H9 (cell line): ENCODE measurements at regions not wholly inside any gene's neighbourhood (a gene's known extent, or its start where the extent isn't known, plus 50 kb on each side); places are given as distances from the start of the nearest gene placed in this dataset.

Source experiments
- DNase-seq: peaks from one replicate; pipeline ENCODE4 v3.0.0-alpha.2; 2017
- H2AFZ ChIP-seq: one replicate; pipeline ENCODE4 v1.6.1; 2013; ENCODE audit warnings: mild to moderate bottlenecking, low read length, control low read depth, moderate library complexity
- H2AK5ac ChIP-seq: 2 replicates; pipeline ENCODE4 v1.6.1; 2013; ENCODE audit warnings: low read length, control low read depth, mixed read lengths; ENCODE audit not compliant: insufficient read length
- H2BK120ac ChIP-seq: one replicate; pipeline ENCODE4 v1.6.1; 2013; ENCODE audit warnings: low read depth, mild to moderate bottlenecking, low read length, control low read depth, inconsistent platforms; ENCODE audit not compliant: poor library complexity, severe bottlenecking
- H2BK12ac ChIP-seq: 2 replicates; pipeline ENCODE4 v1.6.1; 2013; ENCODE audit warnings: low read length, control low read depth, mixed read lengths, low read depth; ENCODE audit not compliant: insufficient read length
- H2BK15ac ChIP-seq: 2 replicates; pipeline ENCODE4 v1.6.1; 2013; ENCODE audit warnings: low read depth, low read length, control low read depth
- H2BK20ac ChIP-seq: one replicate; pipeline ENCODE4 v1.6.1; 2013; ENCODE audit warnings: low read depth, mild to moderate bottlenecking, low read length, control low read depth, inconsistent platforms; ENCODE audit not compliant: poor library complexity, severe bottlenecking
- H2BK5ac ChIP-seq: 2 replicates; pipeline ENCODE4 v1.6.1; 2013; ENCODE audit warnings: low read length, control low read depth, mixed read lengths; ENCODE audit not compliant: insufficient read length
- H3K14ac ChIP-seq: 2 replicates; pipeline ENCODE4 v1.6.1; 2013; ENCODE audit warnings: low read length, control low read depth; ENCODE audit not compliant: insufficient read depth
- H3K18ac ChIP-seq: 2 replicates; pipeline ENCODE4 v1.6.1; 2013; ENCODE audit warnings: low read depth, mild to moderate bottlenecking, mixed read lengths, low read length, control low read depth; ENCODE audit not compliant: insufficient read length
- H3K23ac ChIP-seq: 2 replicates; pipeline ENCODE4 v1.6.1; 2013; ENCODE audit warnings: low read length, control low read depth, mixed read lengths, low read depth; ENCODE audit not compliant: insufficient read length
- H3K23me2 ChIP-seq: 2 replicates; pipeline ENCODE4 v1.6.1; 2013; ENCODE audit warnings: low read depth, mild to moderate bottlenecking, mixed read lengths, low read length, control low read depth; ENCODE audit not compliant: insufficient read length, poor library complexity, severe bottlenecking
- H3K27ac ChIP-seq: 2 replicates; pipeline ENCODE4 v1.5.1; 2013; ENCODE audit warnings: low read length, control low read depth, mixed read lengths, low read depth; ENCODE audit not compliant: insufficient read length
- H3K27me3 ChIP-seq: 2 replicates; pipeline ENCODE4 v1.6.1; 2013; ENCODE audit warnings: low read length, control low read depth, inconsistent platforms; ENCODE audit not compliant: insufficient read depth
- H3K4ac ChIP-seq: 2 replicates; pipeline ENCODE4 v1.6.1; 2013; ENCODE audit warnings: low read depth, mild to moderate bottlenecking, control low read depth, inconsistent platforms, low read length, moderate library complexity
- H3K4me1 ChIP-seq: 2 replicates; pipeline ENCODE4 v1.6.1; 2013; ENCODE audit warnings: low read length, control low read depth, inconsistent platforms; ENCODE audit not compliant: insufficient read depth
- H3K4me2 ChIP-seq: 2 replicates; pipeline ENCODE4 v1.6.1; 2013; ENCODE audit warnings: low read length, control low read depth, mixed read lengths; ENCODE audit not compliant: insufficient read length, insufficient read depth
- H3K56ac ChIP-seq: 2 replicates; pipeline ENCODE4 v1.6.1; 2013; ENCODE audit warnings: low read depth, mild to moderate bottlenecking, mixed read lengths, low read length, control low read depth; ENCODE audit not compliant: insufficient read length
- H3K79me1 ChIP-seq: 2 replicates; pipeline ENCODE4 v1.6.1; 2013; ENCODE audit warnings: low read depth, mild to moderate bottlenecking, moderate library complexity, low read length, control low read depth, inconsistent platforms; ENCODE audit not compliant: insufficient read depth, poor library complexity, severe bottlenecking
- H3K79me2 ChIP-seq: 2 replicates; pipeline ENCODE4 v1.6.1; 2013; ENCODE audit warnings: low read length, control low read depth, inconsistent platforms; ENCODE audit not compliant: insufficient read depth
- H3K9ac ChIP-seq: 2 replicates; pipeline ENCODE4 v1.6.1; 2013; ENCODE audit warnings: low read length, control low read depth, mixed read lengths; ENCODE audit not compliant: insufficient read length; ENCODE audit errors: extremely low read depth
- H3K9me3 ChIP-seq: one replicate; pipeline ENCODE4 v1.6.1; 2013; ENCODE audit warnings: low read depth, low read length, inconsistent platforms; ENCODE audit not compliant: control insufficient read depth
- H3T11ph ChIP-seq: one replicate; pipeline ENCODE4 v1.6.1; 2013; ENCODE audit warnings: mild to moderate bottlenecking, low read length, control low read depth, inconsistent platforms
- H4K20me1 ChIP-seq: one replicate; pipeline ENCODE4 v1.6.1; 2013; ENCODE audit not compliant: control insufficient read depth, insufficient read length, insufficient read depth
- H4K5ac ChIP-seq: 2 replicates; pipeline ENCODE4 v1.6.1; 2013; ENCODE audit warnings: low read depth, mild to moderate bottlenecking, mixed read lengths, low read length, control low read depth; ENCODE audit not compliant: insufficient read length
- H4K8ac ChIP-seq: replicated peaks from 2 replicates; pipeline ENCODE4 v1.6.1; 2013; ENCODE audit warnings: low read length, control low read depth, mixed read lengths, low read depth; ENCODE audit not compliant: insufficient read length
- H4K91ac ChIP-seq: 2 replicates; pipeline ENCODE4 v1.6.1; 2013; ENCODE audit warnings: low read depth, mild to moderate bottlenecking, moderate library complexity, mixed read lengths, low read length, control low read depth; ENCODE audit not compliant: insufficient read length
- H3K27ac Mint-ChIP-seq, 3 experiments: 2 replicates in 2 of 3; 3 replicates in 1 of 3; pipeline ENCODE4 v1.8.0; 2020 to 2021; ENCODE audit warnings: mixed read lengths in 3 of 3, mild to moderate bottlenecking in 1 of 3, moderate library complexity in 1 of 3
- H3K27me3 Mint-ChIP-seq: 2 replicates; pipeline ENCODE4 v1.8.0; 2021; ENCODE audit warnings: low read depth, mild to moderate bottlenecking, moderate library complexity, mixed read lengths
- H3K36me3 Mint-ChIP-seq, 3 experiments: 2 replicates in 2 of 3; 3 replicates in 1 of 3; pipeline ENCODE4 v1.8.0; 2020 to 2021; ENCODE audit warnings: low read depth in 3 of 3, mixed read lengths in 3 of 3; ENCODE audit not compliant: insufficient read depth in 1 of 3
- H3K4me1 Mint-ChIP-seq, 2 experiments: 2 replicates each; pipeline ENCODE4 v1.8.0; 2020; ENCODE audit warnings: mixed read lengths in 2 of 2
- H3K4me3 Mint-ChIP-seq, 2 experiments: 2 replicates in 1 of 2; 3 replicates in 1 of 2; pipeline ENCODE4 v1.8.0; 2020 to 2021; ENCODE audit warnings: mild to moderate bottlenecking in 2 of 2, mixed read lengths in 2 of 2, moderate library complexity in 1 of 2
- H3K9me3 Mint-ChIP-seq, 2 experiments: 2 replicates in 1 of 2; 3 replicates in 1 of 2; pipeline ENCODE4 v1.8.0; 2020; ENCODE audit warnings: mild to moderate bottlenecking in 2 of 2, mixed read lengths in 2 of 2, moderate library complexity in 1 of 2
- WGBS: extraction: QIAGEN DNeasy Blood & Tissue Kit; methylation state at CpG from one replicate; pipeline ENCODE4 v1.1.7; 2013; ENCODE audit warnings: missing lambda C conversion rate, low lambda C conversion rate, mixed read lengths; ENCODE audit not compliant: insufficient read length; ENCODE audit errors: extremely low coverage; 5-methylcytosine and 5-hydroxymethylcytosine counted together
- TF ChIP-seq, protein P1 (sequence below): fragments of 200-600 bp; sonication (generic); conservative IDR thresholded peaks from 3 replicates; pipeline ENCODE4 v1.8.0; 2021; ENCODE audit warnings: antibody characterized with exemption, mild to moderate bottlenecking

DNA sequence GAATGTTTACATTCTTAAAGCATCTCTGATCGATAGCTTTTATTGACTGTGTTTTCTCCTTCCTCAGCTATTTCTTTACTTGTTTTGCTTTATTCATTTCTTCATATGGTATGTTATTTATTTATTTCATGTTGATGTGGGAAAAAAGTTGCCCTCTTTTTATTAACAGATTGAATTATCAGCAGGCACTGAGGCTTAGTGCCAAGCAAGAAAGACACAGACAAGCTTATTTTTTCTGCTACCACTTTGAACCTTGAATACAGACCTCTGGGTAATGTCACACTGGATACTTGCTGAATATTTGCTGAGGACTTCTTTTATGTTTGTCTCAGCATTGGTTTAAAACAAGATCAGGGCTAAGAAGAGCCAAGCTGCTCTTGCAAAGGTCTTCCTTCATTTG is 162.0 kb upstream of the CNTN6 start:
- H2BK12ac ChIP-seq: no peak overlapping the region
- no peak overlapping the region for H3K18ac ChIP-seq
- H3K27me3 ChIP-seq: no peaks in the 10 kb centered on the region
- Mint-ChIP-seq H3K36me3 (no peaks in the 10 kb centered on the region), H3K9me3 (no peaks in the 10 kb centered on the region; a peak in 1 of 5 replicates), H3K4me1 (no peaks in the 10 kb centered on the region), H3K27me3 (no peaks in the 10 kb centered on the region), H3K27ac (no peak overlapping the region), H3K4me3 (no peak overlapping the region)
- H4K8ac ChIP-seq: no peak overlapping the region
- H3K23ac ChIP-seq: no peak overlapping the region
- H2BK15ac ChIP-seq: no peak overlapping the region
- no peak overlapping the region for H2AFZ ChIP-seq
- no peaks in the 10 kb centered on the region for H3K79me2 ChIP-seq
- no peaks in the 10 kb centered on the region for H3K4me1 ChIP-seq
- H4K20me1 ChIP-seq: no peaks in the 10 kb centered on the region
- H3K9me3 ChIP-seq: no peaks in the 10 kb centered on the region
- no peak overlapping the region for H3K56ac ChIP-seq
- no peak overlapping the region for H3T11ph ChIP-seq
- no peak overlapping the region for H3K4me2 ChIP-seq
- H3K23me2 ChIP-seq: no peaks in the 10 kb centered on the region
- no peak overlapping the region for H3K27ac ChIP-seq
- H2BK5ac ChIP-seq: no peak overlapping the region
- H2BK120ac ChIP-seq: no peak overlapping the region
- no peaks in the 10 kb centered on the region for H3K79me1 ChIP-seq
- no peak overlapping the region for H3K9ac ChIP-seq
- H4K91ac ChIP-seq: no peak overlapping the region
- H2BK20ac ChIP-seq: no peak overlapping the region
- no peak overlapping the region for H2AK5ac ChIP-seq
- TF ChIP-seq, protein P1, sequence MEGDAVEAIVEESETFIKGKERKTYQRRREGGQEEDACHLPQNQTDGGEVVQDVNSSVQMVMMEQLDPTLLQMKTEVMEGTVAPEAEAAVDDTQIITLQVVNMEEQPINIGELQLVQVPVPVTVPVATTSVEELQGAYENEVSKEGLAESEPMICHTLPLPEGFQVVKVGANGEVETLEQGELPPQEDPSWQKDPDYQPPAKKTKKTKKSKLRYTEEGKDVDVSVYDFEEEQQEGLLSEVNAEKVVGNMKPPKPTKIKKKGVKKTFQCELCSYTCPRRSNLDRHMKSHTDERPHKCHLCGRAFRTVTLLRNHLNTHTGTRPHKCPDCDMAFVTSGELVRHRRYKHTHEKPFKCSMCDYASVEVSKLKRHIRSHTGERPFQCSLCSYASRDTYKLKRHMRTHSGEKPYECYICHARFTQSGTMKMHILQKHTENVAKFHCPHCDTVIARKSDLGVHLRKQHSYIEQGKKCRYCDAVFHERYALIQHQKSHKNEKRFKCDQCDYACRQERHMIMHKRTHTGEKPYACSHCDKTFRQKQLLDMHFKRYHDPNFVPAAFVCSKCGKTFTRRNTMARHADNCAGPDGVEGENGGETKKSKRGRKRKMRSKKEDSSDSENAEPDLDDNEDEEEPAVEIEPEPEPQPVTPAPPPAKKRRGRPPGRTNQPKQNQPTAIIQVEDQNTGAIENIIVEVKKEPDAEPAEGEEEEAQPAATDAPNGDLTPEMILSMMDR: no peak
- H3K4ac ChIP-seq: no peak overlapping the region
- no peak overlapping the region for H3K14ac ChIP-seq
- no peak overlapping the region for H4K5ac ChIP-seq
- no peak for DNase-seq
- WGBS: no CpG with 5 or more reads among the region's 1 CpG
